GM12878 (cell line): ENCODE measurements at regions not wholly inside any gene's neighbourhood (a gene's known extent, or its start where the extent isn't known, plus 50 kb on each side); places are given as distances from the start of the nearest gene placed in this dataset.

Experiments used
- ATAC-seq: fragments of 200-7000 bp; cut with Tn5 transposase; 3 replicates; pipeline ENCODE4 v1.9.1; 2020; ENCODE audit warnings: mild to moderate bottlenecking, moderate library complexity
- BruUV-seq: library from RNA; stranded (reverse); fragments of 400-500 nt; replicated peaks from 2 replicates; lab custom pipeline; 2021; lab: Mats Ljungman, UMichigan
- CTCF ChIA-PET: fragments of 300-600 bp; sonication (Branson Sonifier 250); formaldehyde crosslinking; extraction: SDS; loops from one replicate; lab custom pipeline; 2021; ENCODE audit warnings: inconsistent platforms; lab: Yijun Ruan, JAX
- POLR2A ChIA-PET: fragments of 350-600 bp; formaldehyde crosslinking; extraction: SDS; loops from one replicate; lab custom pipeline; 2021; ENCODE audit warnings: inconsistent platforms; lab: Charles Lee
- RAD21 ChIA-PET: fragments of 300-600 bp; sonication (Branson Sonifier 250); formaldehyde crosslinking; loops from one replicate; lab custom pipeline; 2023; ENCODE audit warnings: antibody characterized with exemption; ENCODE audit not compliant: unreplicated experiment; lab: Charles Lee
- SMC1A ChIA-PET: fragments of 300-600 bp; sonication (Branson Sonifier 250); formaldehyde crosslinking; loops from one replicate; lab custom pipeline; 2023; ENCODE audit not compliant: unreplicated experiment, uncharacterized antibody; lab: Charles Lee
- DNase-seq: peaks from one replicate; pipeline ENCODE4 v3.0.0-alpha.2; 2011; ENCODE audit warnings: low read depth, low spot score
- FAIRE-seq: peaks from 3 replicates; lab custom pipeline; 2011; peaks lifted over from hg19 to GRCh38; lab: Jason Lieb, UNC
- H2AFZ ChIP-seq: 2 replicates; pipeline ENCODE4 v1.6.0; 2011; ENCODE audit warnings: low read depth, low read length, control low read depth; ENCODE audit not compliant: control insufficient read depth
- H3K27ac ChIP-seq: 2 replicates; pipeline ENCODE4 v1.5.1; 2011; ENCODE audit warnings: control low read depth; ENCODE audit not compliant: control insufficient read depth, insufficient read depth
- H3K27me3 ChIP-seq, 2 experiments: replicated peaks in 1 of 2; 2 replicates each; pipeline versions ENCODE4 v1.6.0 to v1.6.1; 2011; ENCODE audit warnings: low read length in 1 of 2; ENCODE audit not compliant: control insufficient read depth in 2 of 2, insufficient read depth in 2 of 2
- H3K36me3 ChIP-seq, 2 experiments: 2 replicates each; pipeline ENCODE4 v1.5.1; 2011; ENCODE audit warnings: low read length in 1 of 2; ENCODE audit not compliant: control insufficient read depth in 2 of 2, insufficient read depth in 2 of 2
- H3K4me1 ChIP-seq: 2 replicates; pipeline ENCODE4 v1.6.1; 2011; ENCODE audit warnings: mild to moderate bottlenecking, low read length, moderate library complexity, mixed read lengths; ENCODE audit not compliant: control insufficient read depth, insufficient read depth
- H3K4me2 ChIP-seq: 2 replicates; pipeline ENCODE4 v1.6.0; 2011; ENCODE audit warnings: control low read depth; ENCODE audit not compliant: control insufficient read depth, insufficient read depth
- H3K4me3 ChIP-seq: fragments of 200-600 bp; sonication (generic); 2 replicates; pipeline ENCODE4 v1.5.1; 2016
- H3K79me2 ChIP-seq: 2 replicates; pipeline ENCODE4 v1.6.0; 2011; ENCODE audit warnings: low read length; ENCODE audit not compliant: control insufficient read depth, insufficient read depth
- H3K9ac ChIP-seq: 2 replicates; pipeline ENCODE4 v1.8.0; 2011; ENCODE audit warnings: low read length, control low read depth, mixed read lengths; ENCODE audit not compliant: control insufficient read depth, insufficient read depth
- H3K9me3 ChIP-seq: replicated peaks from 3 replicates; pipeline ENCODE4 v1.5.1; 2011; ENCODE audit warnings: mild to moderate bottlenecking, low read length; ENCODE audit not compliant: control insufficient read depth, insufficient read depth
- H4K20me1 ChIP-seq: 2 replicates; pipeline ENCODE4 v1.6.0; 2011; ENCODE audit not compliant: control insufficient read depth, insufficient read depth
- CHD2 ChIP-seq: IDR thresholded peaks from 2 replicates; pipeline ENCODE4 v1.6.1; 2011; ENCODE audit warnings: low read depth, low read length, improper control_type of control experiment, borderline replicate concordance
- CREM ChIP-seq: IDR thresholded peaks from 2 replicates; pipeline ENCODE4 v1.6.1; 2014; ENCODE audit warnings: antibody characterized with exemption, low read depth
- E2F4 ChIP-seq: IDR thresholded peaks from 2 replicates; pipeline ENCODE4 v1.6.1; 2012; ENCODE audit warnings: low read depth, low read length, improper control_type of control experiment
- GATAD2B ChIP-seq: fragments of 450-650 bp; conservative IDR thresholded peaks from 2 replicates; pipeline ENCODE4 v1.6.1; 2017; ENCODE audit warnings: low read depth, mild to moderate bottlenecking, moderate library complexity
- HSF1 ChIP-seq: fragments of 150-350 bp; IDR thresholded peaks from 2 replicates; pipeline ENCODE4 v1.6.1; 2014; ENCODE audit warnings: mild to moderate bottlenecking, low read depth, low read length
- KAT2A ChIP-seq: conservative IDR thresholded peaks from 2 replicates; pipeline ENCODE4 v1.6.1; 2011; ENCODE audit warnings: low read depth, low read length; ENCODE audit not compliant: control insufficient read depth
- MEF2A ChIP-seq: IDR thresholded peaks from 2 replicates; pipeline ENCODE4 v1.6.1; 2011; ENCODE audit warnings: low read depth, mild to moderate bottlenecking, low read length, moderate library complexity; ENCODE audit not compliant: insufficient read depth
- RFX5 ChIP-seq: IDR thresholded peaks from 2 replicates; pipeline ENCODE4 v1.6.1; 2011; ENCODE audit warnings: low read depth, low read length, improper control_type of control experiment
- RUNX3 ChIP-seq: IDR thresholded peaks from 2 replicates; pipeline ENCODE4 v1.6.1; 2012; ENCODE audit warnings: low read length, inconsistent platforms
- SPI1 ChIP-seq: IDR thresholded peaks from 2 replicates; pipeline ENCODE4 v1.6.1; 2011; ENCODE audit warnings: low read depth, mild to moderate bottlenecking, low read length, moderate library complexity, borderline replicate concordance; ENCODE audit not compliant: insufficient read depth
- TARDBP ChIP-seq: IDR thresholded peaks from 2 replicates; pipeline ENCODE4 v1.6.1; 2016; ENCODE audit warnings: borderline replicate concordance
- ZBTB4 ChIP-seq: fragments of 450-650 bp; formaldehyde crosslinking; IDR thresholded peaks from 2 replicates; pipeline ENCODE4 v1.4.0; 2022; ENCODE audit warnings: mild to moderate bottlenecking, moderate library complexity
- ZNF622 ChIP-seq: fragments of 450-650 bp; IDR thresholded peaks from 2 replicates; pipeline ENCODE4 v1.6.1; 2017; ENCODE audit warnings: mild to moderate bottlenecking, inconsistent platforms
- WGBS: methylation state at CpG from one replicate; pipeline ENCODE4 v1.1.6; 2016; ENCODE audit warnings: low lambda C conversion rate; ENCODE audit not compliant: insufficient replicate concordance, insufficient coverage; ENCODE audit errors: missing lambda C conversion rate; 5-methylcytosine and 5-hydroxymethylcytosine counted together
- in situ Hi-C: fragments of 300-500 bp; cut with MboI; formaldehyde crosslinking; loops from 9 replicates; pipeline ENCODE4 v1.14.3; 2018; ENCODE audit warnings: mixed read lengths
- intact Hi-C: fragments of 100-400 bp; cut with micrococcal nuclease; formaldehyde crosslinking; loops from one replicate; pipeline ENCODE4 v1.14.2; 2022; ENCODE audit not compliant: unreplicated experiment

- TF ChIP-seq E2F4 (no peak), RFX5 (no peak)
Observed at GRCh38 chr18:75482880-75483279, 55.4 kb upstream of the SMIM21 start (continued).

- BruUV-seq: no TSS peak
- H4K20me1 ChIP-seq: no peaks in the 10 kb centered on the region
- H2AFZ ChIP-seq: no peak overlapping the region
- 81% methylated on average over 2 of the region's 2 CpGs for WGBS
- POLR2A ChIA-PET: no interaction called here
- H3K79me2 ChIP-seq: no peaks in the 10 kb centered on the region
- no peaks in the 10 kb centered on the region for H3K27me3 ChIP-seq
- CTCF ChIA-PET: interaction anchor here (1.8 to 3.5 kb wide), 4 partner anchors 17 to 827 kb away, joined by 6 to 24 read pairs (median 12); no protein-coding TSS in a partner anchor
- FAIRE-seq (no peak), DNase-seq (no peak), ATAC-seq (no peak)
- H3K9ac ChIP-seq: no peak overlapping the region
- H3K4me2 ChIP-seq: no peak overlapping the region
- no peaks in the 10 kb centered on the region for H3K4me1 ChIP-seq
- RAD21 ChIA-PET: interaction anchor here (1.1 to 2.7 kb wide), 4 partner anchors 508 to 827 kb away, joined by 3 to 14 read pairs (median 4); no protein-coding TSS in a partner anchor
- H3K27ac ChIP-seq: no peak overlapping the region
- no peak overlapping the region for H3K4me3 ChIP-seq
- SMC1A ChIA-PET: interaction anchor here (1.3 to 3.6 kb wide), 6 partner anchors 19 to 827 kb away, joined by 3 to 22 read pairs (median 3); no protein-coding TSS in a partner anchor
- H3K36me3 ChIP-seq: no peaks in the 10 kb centered on the region
- no peaks in the 10 kb centered on the region; the same call in 2 of the 3 replicates for H3K9me3 ChIP-seq
- intact Hi-C loops: no loop called here
- in situ Hi-C loops: no loop called here
- no peak for TF ChIP-seq TARDBP
- no peak for TF ChIP-seq MEF2A
- no peak for TF ChIP-seq HSF1
- TF ChIP-seq RUNX3: no peak
- TF ChIP-seq KAT2A: no peak
- TF ChIP-seq ZNF622: no peak
- TF ChIP-seq ZBTB4: no peak
- no peak for TF ChIP-seq SPI1
- no peak for TF ChIP-seq E2F4
- no peak for TF ChIP-seq CHD2
- no peak for TF ChIP-seq CREM
- no peak for TF ChIP-seq GATAD2B
Observed at GRCh38 chr18:75480487-75480886, 53.0 kb upstream of the SMIM21 start.
